K562 (cell line): ENCODE measurements at regions not wholly inside any gene's neighbourhood (a gene's known extent, or its start where the extent isn't known, plus 50 kb on each side); places are given as distances from the start of the nearest gene placed in this dataset.

ENCODE experiments used
- NFIC ChIP-seq: fragments of 450-650 bp; IDR thresholded peaks from 2 replicates; pipeline ENCODE4 v1.6.1; 2017; ENCODE audit warnings: mild to moderate bottlenecking, inconsistent platforms
- SMARCA5 ChIP-seq: fragments of 450-650 bp; IDR thresholded peaks from 2 replicates; pipeline ENCODE4 v1.6.1; 2016
- ZNF407 ChIP-seq: fragments of 450-650 bp; IDR thresholded peaks from 2 replicates; pipeline ENCODE4 v1.6.1; 2016; ENCODE audit warnings: low read depth
- TF ChIP-seq, protein P1 (sequence below), 3 experiments: IDR thresholded peaks in 2 of 3; conservative IDR thresholded peaks in 1 of 3; 2 replicates each; pipeline ENCODE4 v1.5.1; 2011 to 2012; ENCODE audit warnings: low read length in 3 of 3, mild to moderate bottlenecking in 3 of 3, control low read depth in 2 of 3, improper control_type of control experiment in 1 of 3, inconsistent platforms in 1 of 3, low read depth in 1 of 3, mixed read lengths in 1 of 3, moderate library complexity in 1 of 3; ENCODE audit not compliant: insufficient read depth in 2 of 3

GRCh38 chr2:10981941-10982431 lies 70.3 kb downstream of the KCNF1 start:
- no peak for TF ChIP-seq ZNF407
- no peak for TF ChIP-seq SMARCA5
- TF ChIP-seq, protein P1, sequence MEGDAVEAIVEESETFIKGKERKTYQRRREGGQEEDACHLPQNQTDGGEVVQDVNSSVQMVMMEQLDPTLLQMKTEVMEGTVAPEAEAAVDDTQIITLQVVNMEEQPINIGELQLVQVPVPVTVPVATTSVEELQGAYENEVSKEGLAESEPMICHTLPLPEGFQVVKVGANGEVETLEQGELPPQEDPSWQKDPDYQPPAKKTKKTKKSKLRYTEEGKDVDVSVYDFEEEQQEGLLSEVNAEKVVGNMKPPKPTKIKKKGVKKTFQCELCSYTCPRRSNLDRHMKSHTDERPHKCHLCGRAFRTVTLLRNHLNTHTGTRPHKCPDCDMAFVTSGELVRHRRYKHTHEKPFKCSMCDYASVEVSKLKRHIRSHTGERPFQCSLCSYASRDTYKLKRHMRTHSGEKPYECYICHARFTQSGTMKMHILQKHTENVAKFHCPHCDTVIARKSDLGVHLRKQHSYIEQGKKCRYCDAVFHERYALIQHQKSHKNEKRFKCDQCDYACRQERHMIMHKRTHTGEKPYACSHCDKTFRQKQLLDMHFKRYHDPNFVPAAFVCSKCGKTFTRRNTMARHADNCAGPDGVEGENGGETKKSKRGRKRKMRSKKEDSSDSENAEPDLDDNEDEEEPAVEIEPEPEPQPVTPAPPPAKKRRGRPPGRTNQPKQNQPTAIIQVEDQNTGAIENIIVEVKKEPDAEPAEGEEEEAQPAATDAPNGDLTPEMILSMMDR (IDR thresholded peaks at IDR 0.05 in 2 of 3, conservative IDR thresholded peaks at IDR 0.05 in 1 of 3; ENCODE audit: insufficient read depth in 2 of 3, low read depth in 1 of 3, low read length in 3 of 3): no peak
- TF ChIP-seq NFIC: no peak
